ENCODE measurements at regions not wholly inside any gene's neighbourhood (a gene's known extent, or its start where the extent isn't known, plus 50 kb on each side); places are given as distances from the start of the nearest gene placed in this dataset.

DNA sequence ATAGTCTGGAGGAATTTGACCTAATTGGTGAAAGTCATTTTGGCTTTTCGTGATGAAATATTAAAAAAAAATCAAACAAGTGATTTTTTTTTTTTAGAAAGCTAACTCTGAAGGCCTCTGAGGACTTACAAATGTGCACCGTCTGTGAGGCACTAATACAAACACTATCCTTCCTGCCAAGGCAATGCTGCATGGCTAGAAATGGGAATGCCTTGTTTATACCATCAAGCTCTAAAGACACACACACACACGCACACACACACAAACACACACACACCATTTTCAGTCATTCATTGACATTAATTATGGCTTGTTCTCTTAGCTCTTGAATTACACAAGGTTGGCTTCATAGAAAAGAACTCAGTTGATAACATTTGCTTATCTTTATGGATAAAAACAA, 1242.0 kb upstream of the ACVR2A start:
- Mint-ChIP-seq H3K4me1 (ENCODE audit: low read depth, unreplicated experiment) (peaks cover 5% of the 10 kb centered on the region), H3K9me3 (ENCODE audit: unreplicated experiment) (no peaks in the 10 kb centered on the region), H3K27ac (ENCODE audit: unreplicated experiment) (peak overlapping the region; percentile 58), H3K4me3 (ENCODE audit: unreplicated experiment) (no peak overlapping the region), H3K27me3 (ENCODE audit: low read depth, unreplicated experiment) (no peaks in the 10 kb centered on the region), H3K36me3 (ENCODE audit: low read depth, unreplicated experiment) (no peaks in the 10 kb centered on the region)
- H3K4me3 ChIP-seq (ENCODE audit: insufficient read depth, low read depth, low read length): no peak overlapping the region
- TF ChIP-seq EZH2 (IDR thresholded peaks at IDR 0.05; ENCODE audit: insufficient read depth, low read length): no peak
- TF ChIP-seq, protein P1, sequence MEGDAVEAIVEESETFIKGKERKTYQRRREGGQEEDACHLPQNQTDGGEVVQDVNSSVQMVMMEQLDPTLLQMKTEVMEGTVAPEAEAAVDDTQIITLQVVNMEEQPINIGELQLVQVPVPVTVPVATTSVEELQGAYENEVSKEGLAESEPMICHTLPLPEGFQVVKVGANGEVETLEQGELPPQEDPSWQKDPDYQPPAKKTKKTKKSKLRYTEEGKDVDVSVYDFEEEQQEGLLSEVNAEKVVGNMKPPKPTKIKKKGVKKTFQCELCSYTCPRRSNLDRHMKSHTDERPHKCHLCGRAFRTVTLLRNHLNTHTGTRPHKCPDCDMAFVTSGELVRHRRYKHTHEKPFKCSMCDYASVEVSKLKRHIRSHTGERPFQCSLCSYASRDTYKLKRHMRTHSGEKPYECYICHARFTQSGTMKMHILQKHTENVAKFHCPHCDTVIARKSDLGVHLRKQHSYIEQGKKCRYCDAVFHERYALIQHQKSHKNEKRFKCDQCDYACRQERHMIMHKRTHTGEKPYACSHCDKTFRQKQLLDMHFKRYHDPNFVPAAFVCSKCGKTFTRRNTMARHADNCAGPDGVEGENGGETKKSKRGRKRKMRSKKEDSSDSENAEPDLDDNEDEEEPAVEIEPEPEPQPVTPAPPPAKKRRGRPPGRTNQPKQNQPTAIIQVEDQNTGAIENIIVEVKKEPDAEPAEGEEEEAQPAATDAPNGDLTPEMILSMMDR (IDR thresholded peaks at IDR 0.05; ENCODE audit: insufficient read depth, low read depth, low read length): no peak
- no peak overlapping the region for H3K4me2 ChIP-seq (ENCODE audit: low read length)
- H3K4me1 ChIP-seq (ENCODE audit: insufficient read depth, low read length): no peaks in the 10 kb centered on the region
- FAIRE-seq (no peak), DNase-seq (ENCODE audit: low read depth) (no peak)
- H3K9ac ChIP-seq (ENCODE audit: low read length): no peak overlapping the region
- H4K20me1 ChIP-seq (ENCODE audit: insufficient read depth, low read length): no peaks in the 10 kb centered on the region
- no peaks in the 10 kb centered on the region for H3K79me2 ChIP-seq (ENCODE audit: insufficient read depth, low read length)
- no peaks in the 10 kb centered on the region for H3K27me3 ChIP-seq (ENCODE audit: insufficient read depth, low read length)
- H3K9me3 ChIP-seq (ENCODE audit: insufficient read depth, low read depth, low read length): no peaks in the 10 kb centered on the region
- H2AFZ ChIP-seq (ENCODE audit: low read depth, low read length): no peak overlapping the region
- H3K36me3 ChIP-seq (ENCODE audit: insufficient read depth, low read length): no peaks in the 10 kb centered on the region
- no peak overlapping the region for H3K27ac ChIP-seq (ENCODE audit: low read depth, low read length)

DNA sequence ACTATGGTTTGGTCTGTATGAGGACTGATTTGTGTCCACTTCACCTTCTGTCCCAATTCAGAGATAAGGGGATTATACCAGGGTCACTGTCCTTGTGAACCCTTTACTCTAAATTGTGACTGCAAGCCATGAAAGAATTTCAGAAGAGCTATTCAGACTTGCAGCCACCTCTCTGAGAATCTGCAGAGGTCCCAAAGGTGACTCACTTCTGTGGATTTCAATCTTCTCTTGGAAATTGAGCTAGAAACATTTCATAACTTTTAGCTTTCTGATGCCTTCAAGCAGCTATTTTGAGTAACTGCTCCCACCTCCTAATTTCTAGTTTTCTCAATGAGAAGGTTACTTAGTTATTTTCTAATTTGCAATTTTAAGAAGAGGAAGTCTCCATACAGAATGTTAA, 1242.4 kb upstream of the ACVR2A start:
- TF ChIP-seq, protein P1 (IDR thresholded peaks at IDR 0.05; ENCODE audit: insufficient read depth, low read depth, low read length): no peak
- TF ChIP-seq EZH2 (IDR thresholded peaks at IDR 0.05; ENCODE audit: insufficient read depth, low read length): no peak
- H3K9me3 Mint-ChIP-seq (ENCODE audit: unreplicated experiment): no peaks in the 10 kb centered on the region
- H4K20me1 ChIP-seq (ENCODE audit: insufficient read depth, low read length): no peaks in the 10 kb centered on the region
- H3K27ac Mint-ChIP-seq (ENCODE audit: unreplicated experiment): peak overlapping the region; percentile 58
- H3K27me3 Mint-ChIP-seq (ENCODE audit: low read depth, unreplicated experiment): no peaks in the 10 kb centered on the region
- H3K4me3 Mint-ChIP-seq (ENCODE audit: unreplicated experiment): no peak overlapping the region
- H3K9me3 ChIP-seq (ENCODE audit: insufficient read depth, low read depth, low read length): no peaks in the 10 kb centered on the region
- H3K4me2 ChIP-seq (ENCODE audit: low read length): no peak overlapping the region
- H3K36me3 Mint-ChIP-seq (ENCODE audit: low read depth, unreplicated experiment): no peaks in the 10 kb centered on the region
- H3K36me3 ChIP-seq (ENCODE audit: insufficient read depth, low read length): no peaks in the 10 kb centered on the region
- FAIRE-seq (no peak), DNase-seq (ENCODE audit: low read depth) (peak; percentile 44)
- H3K4me1 ChIP-seq (ENCODE audit: insufficient read depth, low read length): no peaks in the 10 kb centered on the region
- no peak overlapping the region for H3K9ac ChIP-seq (ENCODE audit: low read length)
- no peak overlapping the region for H2AFZ ChIP-seq (ENCODE audit: low read depth, low read length)
- no peak overlapping the region for H3K27ac ChIP-seq (ENCODE audit: low read depth, low read length)
- no peak overlapping the region for H3K4me3 ChIP-seq (ENCODE audit: insufficient read depth, low read depth, low read length)
- peaks cover 5% of the 10 kb centered on the region for H3K4me1 Mint-ChIP-seq (ENCODE audit: low read depth, unreplicated experiment)
- H3K79me2 ChIP-seq (ENCODE audit: insufficient read depth, low read length): no peaks in the 10 kb centered on the region
- H3K27me3 ChIP-seq (ENCODE audit: insufficient read depth, low read length): no peaks in the 10 kb centered on the region

DNA sequence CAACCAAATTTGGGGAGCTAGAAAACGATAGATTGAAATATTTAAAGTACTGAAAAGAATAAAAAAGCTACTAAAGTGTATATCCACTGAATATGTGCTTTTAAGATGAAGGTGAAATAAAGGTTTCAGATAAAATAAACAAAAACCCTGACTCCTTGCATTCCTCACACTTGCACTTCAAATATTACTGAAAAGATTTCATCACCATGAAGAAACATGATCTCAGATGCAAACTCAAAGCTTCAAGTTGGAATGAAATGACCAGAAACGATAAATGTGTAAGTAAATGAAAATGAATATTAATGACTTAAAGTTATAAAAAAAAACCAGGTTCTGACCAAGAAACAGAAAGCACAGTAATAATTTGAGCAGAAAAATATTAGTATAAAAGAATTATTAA, 1246.0 kb upstream of the ACVR2A start:
- Histone ChIP-seq H2AFZ (ENCODE audit: low read depth, low read length) (no peak overlapping the region), H3K4me1 (ENCODE audit: insufficient read depth, low read length) (no peaks in the 10 kb centered on the region), H3K9ac (ENCODE audit: low read length) (no peak overlapping the region), H3K27me3 (ENCODE audit: insufficient read depth, low read length) (no peaks in the 10 kb centered on the region), H3K4me3 (ENCODE audit: insufficient read depth, low read depth, low read length) (no peak overlapping the region), H3K79me2 (ENCODE audit: insufficient read depth, low read length) (no peaks in the 10 kb centered on the region), H3K36me3 (ENCODE audit: insufficient read depth, low read length) (no peaks in the 10 kb centered on the region), H3K4me2 (ENCODE audit: low read length) (no peak overlapping the region), H4K20me1 (ENCODE audit: insufficient read depth, low read length) (no peaks in the 10 kb centered on the region), H3K9me3 (ENCODE audit: insufficient read depth, low read depth, low read length) (no peaks in the 10 kb centered on the region), H3K27ac (ENCODE audit: low read depth, low read length) (no peak overlapping the region)
- Mint-ChIP-seq H3K36me3 (ENCODE audit: low read depth, unreplicated experiment) (no peaks in the 10 kb centered on the region), H3K27ac (ENCODE audit: unreplicated experiment) (no peak overlapping the region), H3K27me3 (ENCODE audit: low read depth, unreplicated experiment) (no peaks in the 10 kb centered on the region), H3K4me3 (ENCODE audit: unreplicated experiment) (no peak overlapping the region), H3K4me1 (ENCODE audit: low read depth, unreplicated experiment) (peaks cover 5% of the 10 kb centered on the region), H3K9me3 (ENCODE audit: unreplicated experiment) (no peaks in the 10 kb centered on the region)
- TF ChIP-seq EZH2 (IDR thresholded peaks at IDR 0.05; ENCODE audit: insufficient read depth, low read length): no peak
- TF ChIP-seq, protein P1 (IDR thresholded peaks at IDR 0.05; ENCODE audit: insufficient read depth, low read depth, low read length): no peak
- DNase-seq (ENCODE audit: low read depth) (no peak), FAIRE-seq (no peak)

Data from astrocyte (in vitro differentiated cells and primary cell).